Gastroesophageal sphincter (tissue), 3 donors: ENCODE measurements at regions not wholly inside any gene's neighbourhood (a gene's known extent, or its start where the extent isn't known, plus 50 kb on each side); places are given as distances from the start of the nearest gene placed in this dataset.

Source experiments
- CTCF ChIP-seq, 4 experiments: fragments of 200-600 bp in 2 of 4; fragments of 450-650 bp in 2 of 4; sonication (generic) in 1 of 4; IDR thresholded peaks; one replicate each; pipeline ENCODE4 v1.5.1; 2017 to 2019; ENCODE audit warnings: antibody characterized with exemption in 4 of 4, mild to moderate bottlenecking in 2 of 4, moderate library complexity in 2 of 4
- EP300 ChIP-seq: sonication (generic); formaldehyde crosslinking; IDR thresholded peaks from one replicate; pipeline ENCODE4 v1.6.1; 2017; ENCODE audit warnings: antibody characterized with exemption, mild to moderate bottlenecking
- POLR2AphosphoS5 ChIP-seq: sonication (generic); formaldehyde crosslinking; IDR thresholded peaks from one replicate; pipeline ENCODE4 v1.6.1; 2017; ENCODE audit warnings: antibody characterized with exemption

DNA sequence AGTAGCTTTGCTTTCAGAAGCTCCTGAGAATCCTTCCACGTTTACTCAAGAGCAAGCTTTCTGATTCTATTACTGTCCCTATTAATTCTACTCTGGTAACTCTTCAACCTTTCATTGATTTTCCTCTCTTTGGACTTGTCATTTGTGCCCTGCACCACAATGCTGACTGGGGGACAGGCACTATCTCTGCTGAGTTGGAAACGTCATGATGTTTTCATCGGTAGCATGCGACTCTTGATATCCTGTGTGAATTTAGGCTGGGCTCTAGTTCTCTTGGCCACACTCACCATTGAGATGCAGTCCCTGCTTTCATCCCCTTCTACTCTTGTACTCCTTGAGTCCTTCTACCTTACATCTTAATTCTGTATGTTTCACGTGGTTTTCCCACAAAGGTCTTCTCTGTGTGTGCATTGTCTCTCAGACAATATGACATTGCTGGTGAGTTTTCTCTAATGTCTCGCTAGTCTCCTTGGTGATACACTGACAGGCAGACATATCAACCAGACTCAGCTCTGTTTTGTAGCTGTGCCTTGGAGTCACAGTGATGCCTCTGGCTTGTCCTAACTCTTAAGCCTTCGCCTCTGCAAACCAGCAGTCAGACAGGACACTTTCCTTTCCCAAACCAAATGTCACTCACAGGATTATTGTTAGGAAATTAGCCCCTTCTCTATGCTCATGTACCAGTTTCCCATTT is 223.6 kb upstream of the ADGRL2 start:
- no peak for TF ChIP-seq CTCF (IDR thresholded peaks at IDR 0.05)
- TF ChIP-seq EP300 = no peak
- no peak for TF ChIP-seq POLR2AphosphoS5
